Lung (tissue), 11 donors: ENCODE measurements at regions not wholly inside any gene's neighbourhood (a gene's known extent, or its start where the extent isn't known, plus 50 kb on each side); places are given as distances from the start of the nearest gene placed in this dataset.

ENCODE experiments used
- ATAC-seq: fragments of 200-7000 bp; cut with Tn5 transposase; one replicate; pipeline ENCODE4 v1.9.1; 2020; ENCODE audit warnings: moderate number of reproducible peaks; ENCODE audit not compliant: insufficient read depth, low FRiP score
- DNase-seq, 3 donors: peaks; one replicate each; pipeline ENCODE4 v3.0.0-alpha.2; 2013 to 2017
- H3K27ac ChIP-seq, 2 donors: one replicate each; pipeline ENCODE4 v1.5.1; 2013; ENCODE audit warnings: mild to moderate bottlenecking in 2 of 2, moderate library complexity in 2 of 2, control low read depth in 1 of 2, inconsistent platforms in 1 of 2, low read depth in 1 of 2, low read length in 1 of 2
- H3K27me3 ChIP-seq, 3 donors: one replicate each; pipeline ENCODE4 v1.5.1; 2013; ENCODE audit warnings: low read length in 2 of 3; ENCODE audit not compliant: control insufficient read depth in 3 of 3, insufficient read depth in 3 of 3
- H3K36me3 ChIP-seq, 4 donors: one replicate each; pipeline ENCODE4 v1.5.1; 2013; ENCODE audit warnings: low read length in 4 of 4, mild to moderate bottlenecking in 1 of 4, moderate library complexity in 1 of 4; ENCODE audit not compliant: control insufficient read depth in 4 of 4, insufficient read depth in 4 of 4
- H3K4me1 ChIP-seq, 5 donors: one replicate each; pipeline ENCODE4 v1.5.1; 2013; ENCODE audit warnings: low read length in 5 of 5, mild to moderate bottlenecking in 2 of 5, moderate library complexity in 1 of 5; ENCODE audit not compliant: control insufficient read depth in 5 of 5, insufficient read depth in 5 of 5
- H3K4me3 ChIP-seq: one replicate; pipeline ENCODE4 v1.5.1; 2013; ENCODE audit warnings: mild to moderate bottlenecking, control low read depth, moderate library complexity
- H3K9ac ChIP-seq, 2 donors: one replicate each; pipeline ENCODE4 v1.5.1; 2013; ENCODE audit warnings: low read length in 2 of 2, control low read depth in 1 of 2; ENCODE audit not compliant: insufficient read depth in 1 of 2
- H3K9me3 ChIP-seq, 4 donors: one replicate each; pipeline ENCODE4 v1.5.1; 2013; ENCODE audit warnings: low read length in 3 of 4, mild to moderate bottlenecking in 1 of 4, moderate library complexity in 1 of 4; ENCODE audit not compliant: control insufficient read depth in 4 of 4, insufficient read depth in 3 of 4
- CTCF ChIP-seq: IDR thresholded peaks from 2 replicates; pipeline ENCODE4 v1.5.1; 2012; ENCODE audit warnings: mild to moderate bottlenecking; ENCODE audit errors: control extremely low read depth, extremely low read depth
- WGBS, 2 donors: extraction: QIAGEN DNeasy Blood & Tissue Kit; methylation state at CpG; one replicate each; pipeline ENCODE4 v1.1.7; 2013; 5-methylcytosine and 5-hydroxymethylcytosine counted together
- donor health status: control.
- donor health status: control.
- donor health status: Bipolar disorder and iron deficiency.
- donor health status: healthy.
- donor health status: DM: yes; HTN: yes; CAD: no.

DNA sequence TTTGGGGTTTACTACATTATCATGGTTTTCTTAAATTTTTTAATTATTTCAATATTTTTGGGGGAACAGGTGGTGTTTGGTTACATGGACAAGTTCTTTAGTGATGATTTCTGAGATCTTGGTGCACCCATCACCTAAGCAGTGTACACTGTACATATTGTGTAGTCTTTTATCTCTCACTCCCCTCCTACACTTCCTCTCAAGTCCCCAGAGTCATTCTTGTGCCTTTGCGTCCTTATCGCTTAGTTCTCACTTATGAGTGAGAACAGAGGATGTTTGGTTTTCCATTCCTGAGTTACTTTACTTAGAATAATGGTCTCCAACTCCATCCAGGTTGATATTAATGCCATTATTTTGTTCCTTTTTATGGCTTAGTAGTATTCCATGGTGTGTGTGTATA is 130.9 kb upstream of the CD93 start:
- Histone ChIP-seq H3K9me3 (peaks cover 0 to under 1% (median 0%) of the 10 kb centered on the region in 4 donors), H3K9ac (no peak overlapping the region)
- TF ChIP-seq CTCF = no peak

DNA sequence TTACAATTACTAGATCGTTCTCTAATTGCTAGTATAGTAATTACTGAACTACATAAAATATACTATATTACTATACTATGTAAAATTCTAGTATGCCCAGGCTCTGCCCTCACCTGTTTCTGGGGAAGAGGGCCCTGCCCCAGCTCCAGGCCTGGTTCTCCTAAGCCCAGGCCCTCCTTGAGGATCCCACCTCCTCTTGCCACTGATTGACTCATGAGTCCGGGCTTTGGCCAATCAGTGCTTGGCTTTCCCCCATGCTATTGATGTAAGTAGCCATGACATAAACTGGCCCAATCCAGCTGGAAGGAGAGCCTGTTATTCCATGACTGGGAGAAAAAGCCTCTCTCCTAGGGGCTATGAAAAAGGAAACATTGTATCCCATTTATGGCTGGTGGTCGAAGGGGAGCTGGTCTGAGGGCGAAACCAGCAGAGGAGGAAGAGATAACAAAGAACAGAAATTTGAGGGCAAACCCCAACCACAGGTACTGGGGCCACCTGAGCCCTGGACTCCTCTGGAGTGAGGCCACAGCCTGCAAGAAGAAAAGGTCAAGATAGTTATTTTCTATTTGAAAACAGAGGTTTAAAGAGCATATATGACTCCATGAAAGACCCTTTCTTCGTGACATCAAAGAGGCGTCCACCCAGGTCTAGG is 129.3 kb upstream of the CD93 start:
- Histone ChIP-seq H3K9ac (no peak overlapping the region), H3K4me1 (peaks cover 0 to 4% (median 0%) of the 10 kb centered on the region in 5 donors), H3K36me3 (no peaks in the 10 kb centered on the region), H3K27me3 (no peaks in the 10 kb centered on the region), H3K27ac (no peak overlapping the region), H3K4me3 (no peak overlapping the region), H3K9me3 (no peaks in the 10 kb centered on the region)
- DNase-seq (no peak), ATAC-seq (no peak)
- TF ChIP-seq CTCF = no peak
- 93 to 95% methylated on average over 6 of the region's 6 CpGs for WGBS, 2 donors

More for the DNA sequence above, 130.9 kb upstream of the CD93 start:
- ATAC-seq (no peak), DNase-seq (no peak)
- no peaks in the 10 kb centered on the region for H3K36me3 ChIP-seq
- no peak overlapping the region for H3K4me3 ChIP-seq
- H3K4me1 ChIP-seq = no peaks in the 10 kb centered on the region
- H3K27ac ChIP-seq = no peak overlapping the region
- no peaks in the 10 kb centered on the region for H3K27me3 ChIP-seq
- WGBS, 2 donors = 66% methylated on average over 2 of the region's 2 CpGs

DNA sequence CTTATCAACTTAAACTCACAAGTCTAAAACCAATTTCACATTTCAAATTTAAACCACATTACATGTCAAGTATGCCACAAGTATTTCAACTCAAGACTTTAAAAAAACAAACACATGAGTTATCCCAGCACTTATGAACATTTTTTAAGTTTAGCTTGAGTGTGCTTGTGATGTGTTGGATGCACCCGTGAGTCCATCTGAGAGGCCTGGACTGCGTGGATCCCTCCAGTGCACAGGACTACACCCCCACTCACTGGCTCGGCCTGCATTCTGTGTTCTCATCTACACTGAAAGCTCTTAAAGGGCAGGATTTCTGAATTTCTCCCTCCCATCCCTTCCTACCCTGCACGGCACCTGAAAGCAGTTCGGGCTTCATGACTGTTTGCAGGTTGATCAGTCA is 128.8 kb upstream of the CD93 start:
- H3K4me1 ChIP-seq = peaks cover 0 to 4% (median 0%) of the 10 kb centered on the region in 5 donors
- H3K27me3 ChIP-seq = no peaks in the 10 kb centered on the region
- H3K27ac ChIP-seq = no peak overlapping the region
- no peaks in the 10 kb centered on the region for H3K9me3 ChIP-seq
- 75 to 91% methylated on average over 5 of the region's 5 CpGs for WGBS, 2 donors
- no peaks in the 10 kb centered on the region for H3K36me3 ChIP-seq
- H3K9ac ChIP-seq = no peak overlapping the region
- TF ChIP-seq CTCF = no peak
- no peak for DNase-seq
- H3K4me3 ChIP-seq = no peak overlapping the region
- ATAC-seq = no peak
